ENCODE measurements at regions not wholly inside any gene's neighbourhood (a gene's known extent, or its start where the extent isn't known, plus 50 kb on each side); places are given as distances from the start of the nearest gene placed in this dataset.
"Not testable (repeated sequence)": the region's sequence is repeated elsewhere in the genome, so short reads cannot be mapped to it uniquely, and the experiment has no call there.

DNA sequence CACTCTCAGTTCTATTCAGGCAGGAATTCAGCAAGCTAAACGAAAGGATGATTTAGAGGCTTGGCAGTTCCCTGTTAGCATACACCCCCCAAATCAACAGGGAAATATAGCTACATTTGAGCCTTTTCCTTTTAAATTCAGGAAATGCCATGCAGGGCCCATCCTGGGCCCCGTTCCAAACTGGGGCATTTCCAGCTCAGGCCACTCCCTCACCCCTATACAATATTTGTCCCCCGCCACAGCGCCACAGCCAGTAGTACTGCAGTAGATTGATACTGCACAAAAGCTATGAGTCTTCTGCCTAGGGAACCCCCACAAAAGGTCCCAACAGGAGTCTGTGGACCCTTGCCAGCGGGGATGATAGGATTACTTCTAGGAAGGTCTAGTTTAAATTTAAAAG is 102.0 kb upstream of the MAPK10 start:
- no peak overlapping the region for H2AFZ ChIP-seq
- no peak for DNase-seq
- no peaks in the 10 kb centered on the region for H3K9me2 ChIP-seq (ENCODE audit: insufficient read depth)
- H4K20me1 ChIP-seq (ENCODE audit: insufficient read depth) = no peaks in the 10 kb centered on the region
- H3K36me3 ChIP-seq (ENCODE audit: low read depth) = no peaks in the 10 kb centered on the region
- in situ Hi-C loops (cut with MboI) = no loop called here
- no peak overlapping the region for H3K9ac ChIP-seq
- H3K9me3 ChIP-seq (ENCODE audit: low read depth) = no peaks in the 10 kb centered on the region
- no peak overlapping the region for H3K27ac ChIP-seq
- WGBS, 2 experiments (ENCODE audit: low coverage in 1 of 2, low lambda C conversion rate in 2 of 2, missing lambda C conversion rate in 2 of 2) = 55 to 58% methylated on average over 5 of the region's 5 CpGs
- no peaks in the 10 kb centered on the region for H3F3A ChIP-seq (ENCODE audit: insufficient read depth)
- H3K4me1 ChIP-seq (ENCODE audit: insufficient read depth) = no peaks in the 10 kb centered on the region
- TF ChIP-seq EZH2phosphoT487 (IDR thresholded peaks at IDR 0.05; ENCODE audit: insufficient read depth, low read depth) (no peak), EZH2 (IDR thresholded peaks at IDR 0.05; ENCODE audit: insufficient read depth, poor library complexity, severe bottlenecking) (no peak)
- no peak overlapping the region for H3K4me3 ChIP-seq
- H3K27me3 ChIP-seq (replicated peaks; ENCODE audit: insufficient read depth) = no peaks in the 10 kb centered on the region
- H3K4me2 ChIP-seq (ENCODE audit: unreplicated experiment) = no peak overlapping the region
- H3K79me2 ChIP-seq (ENCODE audit: insufficient read depth) = no peaks in the 10 kb centered on the region

DNA sequence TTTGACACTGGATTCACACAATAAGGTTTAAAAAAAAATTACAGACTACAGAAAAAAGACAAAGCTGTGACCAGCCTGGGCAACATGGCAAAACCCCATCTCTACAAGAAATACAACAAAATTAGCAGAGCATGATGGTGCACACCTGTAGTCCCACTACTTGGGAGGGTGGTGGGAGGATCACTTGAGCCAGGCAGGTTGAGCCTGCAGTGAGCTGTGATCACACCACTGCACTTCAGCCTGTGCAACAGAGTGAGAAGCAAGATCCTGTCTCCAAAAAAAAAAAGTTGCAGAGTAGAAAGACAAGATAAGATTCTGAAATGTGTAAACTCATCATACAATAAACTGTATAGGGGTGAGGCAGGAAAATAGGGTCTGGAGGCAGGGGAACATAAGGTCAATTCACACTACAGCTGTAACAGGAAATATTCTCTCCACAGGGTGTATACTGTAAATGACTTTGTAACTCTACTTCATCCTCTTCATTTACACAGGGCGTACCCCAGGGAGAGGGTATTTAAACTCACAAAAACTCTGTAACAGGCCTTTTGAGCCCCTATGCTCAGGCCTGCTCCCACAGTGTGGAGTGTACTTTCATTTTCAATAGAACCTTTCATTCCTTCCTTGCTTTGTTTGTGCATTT is 112.6 kb upstream of the MAPK10 start:
- H3K4me2 ChIP-seq (ENCODE audit: unreplicated experiment) = no peak overlapping the region
- peak overlapping the region; percentile 15; the same call in 1 of the 2 replicates for H2AFZ ChIP-seq
- no peaks in the 10 kb centered on the region for H3K36me3 ChIP-seq (ENCODE audit: low read depth)
- no peak for TF ChIP-seq EZH2 (IDR thresholded peaks at IDR 0.05; ENCODE audit: insufficient read depth, poor library complexity, severe bottlenecking)
- TF ChIP-seq EZH2phosphoT487 (IDR thresholded peaks at IDR 0.05; ENCODE audit: insufficient read depth, low read depth) = no peak
- H4K20me1 ChIP-seq (ENCODE audit: insufficient read depth) = no peaks in the 10 kb centered on the region
- in situ Hi-C loops (cut with MboI) = no loop called here
- H3K27me3 ChIP-seq (replicated peaks; ENCODE audit: insufficient read depth) = no peaks in the 10 kb centered on the region
- H3F3A ChIP-seq (ENCODE audit: insufficient read depth) = no peaks in the 10 kb centered on the region
- H3K4me3 ChIP-seq = no peak overlapping the region
- H3K9me3 ChIP-seq (ENCODE audit: low read depth) = no peaks in the 10 kb centered on the region
- H3K9ac ChIP-seq = no peak overlapping the region
- no peaks in the 10 kb centered on the region for H3K79me2 ChIP-seq (ENCODE audit: insufficient read depth)
- H3K4me1 ChIP-seq (ENCODE audit: insufficient read depth) = no peaks in the 10 kb centered on the region
- 88 to 93% methylated on average over 1 of the region's 1 CpG for WGBS, 2 experiments (ENCODE audit: low coverage in 1 of 2, low lambda C conversion rate in 2 of 2, missing lambda C conversion rate in 2 of 2)
- no peak for DNase-seq
- no peak overlapping the region for H3K27ac ChIP-seq
- H3K9me2 ChIP-seq (ENCODE audit: insufficient read depth) = no peaks in the 10 kb centered on the region

DNA sequence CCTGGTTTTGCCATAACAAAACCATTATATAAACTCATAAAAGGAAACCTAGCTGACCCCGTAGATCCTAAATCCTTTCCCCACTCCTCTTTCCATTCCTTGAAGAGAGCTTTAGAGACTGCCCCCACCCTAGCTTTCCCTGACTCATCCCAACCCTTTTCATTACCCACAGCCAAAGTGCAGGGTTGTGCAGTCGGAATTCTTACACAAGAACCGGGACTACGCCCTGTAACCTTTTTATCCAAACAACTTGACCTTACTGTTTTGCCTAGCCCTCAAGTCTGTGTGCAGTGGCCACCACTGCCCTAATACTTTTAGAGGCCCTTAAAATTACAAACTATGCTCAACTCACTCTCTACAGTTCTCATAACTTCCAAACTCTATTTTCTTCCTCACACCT is 116.0 kb upstream of the PTPN13 start:
- H3K4me3 ChIP-seq; H2AFZ ChIP-seq; H3K27me3 ChIP-seq (replicated peaks; ENCODE audit: insufficient read depth); H3K4me1 ChIP-seq (ENCODE audit: insufficient read depth); H3F3A ChIP-seq (ENCODE audit: insufficient read depth); H3K36me3 ChIP-seq (ENCODE audit: low read depth); H4K20me1 ChIP-seq (ENCODE audit: insufficient read depth); H3K9me2 ChIP-seq (ENCODE audit: insufficient read depth); H3K4me2 ChIP-seq (ENCODE audit: unreplicated experiment); DNase-seq; H3K27ac ChIP-seq; H3K9ac ChIP-seq; H3K9me3 ChIP-seq (ENCODE audit: low read depth); H3K79me2 ChIP-seq (ENCODE audit: insufficient read depth): not testable (repeated sequence)
- WGBS, 2 experiments (ENCODE audit: low coverage in 1 of 2, low lambda C conversion rate in 2 of 2, missing lambda C conversion rate in 2 of 2) = 71 to 81% methylated on average over 4 of the region's 4 CpGs
- in situ Hi-C loops (cut with MboI) = loop anchor here (25.0 kb wide), 1 partner anchor 609 kb away; no protein-coding TSS in a partner anchor

DNA sequence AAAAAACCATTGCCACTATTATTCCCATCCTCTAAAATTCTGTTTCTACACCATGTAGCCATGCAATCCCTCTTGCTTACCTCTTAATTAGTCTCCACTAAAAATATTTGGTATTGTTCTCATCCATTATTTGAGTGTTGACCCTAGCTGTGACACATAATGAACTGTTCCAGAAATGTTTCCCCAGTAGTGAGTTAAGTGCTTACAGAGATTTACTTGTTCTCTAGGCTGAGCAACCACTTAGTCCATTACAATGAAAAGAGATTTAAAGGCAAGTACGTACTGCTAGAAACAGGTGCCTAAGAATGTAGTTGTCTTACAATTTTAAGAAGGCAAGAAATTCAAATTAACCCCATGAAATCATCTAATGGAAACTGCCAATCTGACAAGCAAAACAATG is 112.7 kb upstream of the PTPN13 start:
- no peaks in the 10 kb centered on the region for H3K36me3 ChIP-seq (ENCODE audit: low read depth)
- no peaks in the 10 kb centered on the region for H3K79me2 ChIP-seq (ENCODE audit: insufficient read depth)
- no peaks in the 10 kb centered on the region for H3K27me3 ChIP-seq (replicated peaks; ENCODE audit: insufficient read depth)
- H3K4me1 ChIP-seq (ENCODE audit: insufficient read depth) = peaks cover 7% of the 10 kb centered on the region; the same call in 1 of the 2 replicates
- in situ Hi-C loops (cut with MboI) = loop anchor here (25.0 kb wide), 1 partner anchor 606 kb away; no protein-coding TSS in a partner anchor
- H3K27ac ChIP-seq = no peak overlapping the region
- TF ChIP-seq EZH2phosphoT487 (IDR thresholded peaks at IDR 0.05; ENCODE audit: insufficient read depth, low read depth) = no peak
- no peak for TF ChIP-seq EZH2 (IDR thresholded peaks at IDR 0.05; ENCODE audit: insufficient read depth, poor library complexity, severe bottlenecking)
- H3K4me2 ChIP-seq (ENCODE audit: unreplicated experiment) = no peak overlapping the region
- H3K9me3 ChIP-seq (ENCODE audit: low read depth) = no peaks in the 10 kb centered on the region
- H4K20me1 ChIP-seq (ENCODE audit: insufficient read depth) = no peaks in the 10 kb centered on the region
- WGBS, 2 experiments (ENCODE audit: low coverage in 1 of 2, low lambda C conversion rate in 2 of 2, missing lambda C conversion rate in 2 of 2) = 96 to 100% methylated on average over 1 of the region's 1 CpG
- no peaks in the 10 kb centered on the region for H3K9me2 ChIP-seq (ENCODE audit: insufficient read depth)
- DNase-seq = no peak
- H3K4me3 ChIP-seq = no peak overlapping the region
- no peaks in the 10 kb centered on the region for H3F3A ChIP-seq (ENCODE audit: insufficient read depth)
- H3K9ac ChIP-seq = no peak overlapping the region
- H2AFZ ChIP-seq = no peak overlapping the region
